H1 (cell line): ENCODE measurements at regions not wholly inside any gene's neighbourhood (a gene's known extent, or its start where the extent isn't known, plus 50 kb on each side); places are given as distances from the start of the nearest gene placed in this dataset.

Experiments
- TF ChIP-seq, protein P1 (sequence below): IDR thresholded peaks from 2 replicates; pipeline ENCODE4 v1.6.1; 2012; ENCODE audit warnings: low read length, inconsistent platforms

DNA sequence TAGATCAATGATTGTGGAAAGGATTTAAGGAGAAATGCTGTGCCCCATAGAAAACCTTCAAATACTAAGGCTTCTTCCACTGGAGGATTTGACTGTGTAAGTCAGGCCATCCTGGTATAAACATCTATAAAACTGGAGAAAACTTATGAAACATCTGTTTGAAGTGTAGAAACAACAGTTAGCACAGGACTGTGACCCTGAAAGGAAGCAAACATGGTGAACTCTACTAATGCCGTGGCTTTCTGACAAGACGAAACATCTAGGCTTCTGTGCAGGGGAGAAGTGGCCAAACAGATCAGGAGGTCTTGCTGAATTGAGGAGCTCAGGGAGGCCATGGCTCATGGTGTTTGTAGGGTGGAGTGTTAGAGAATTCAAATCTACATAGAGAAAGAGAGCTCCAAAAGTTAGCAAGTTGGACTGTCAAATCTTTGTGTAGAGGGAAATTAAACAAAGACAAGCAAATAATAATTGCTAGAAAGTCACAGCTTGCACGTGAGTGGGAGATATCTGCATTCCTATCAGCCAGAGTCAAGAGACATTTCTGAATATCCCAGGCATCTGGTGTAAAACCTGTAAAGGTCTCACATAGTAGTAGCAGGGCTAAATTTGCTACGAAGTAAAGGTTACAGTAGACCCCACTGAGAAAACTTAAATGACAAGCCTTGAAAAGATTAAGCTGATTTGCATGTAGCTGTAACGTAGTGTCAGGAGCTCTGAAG, 566.8 kb upstream of the B3GALT2 start (continued):
- TF ChIP-seq, protein P1, sequence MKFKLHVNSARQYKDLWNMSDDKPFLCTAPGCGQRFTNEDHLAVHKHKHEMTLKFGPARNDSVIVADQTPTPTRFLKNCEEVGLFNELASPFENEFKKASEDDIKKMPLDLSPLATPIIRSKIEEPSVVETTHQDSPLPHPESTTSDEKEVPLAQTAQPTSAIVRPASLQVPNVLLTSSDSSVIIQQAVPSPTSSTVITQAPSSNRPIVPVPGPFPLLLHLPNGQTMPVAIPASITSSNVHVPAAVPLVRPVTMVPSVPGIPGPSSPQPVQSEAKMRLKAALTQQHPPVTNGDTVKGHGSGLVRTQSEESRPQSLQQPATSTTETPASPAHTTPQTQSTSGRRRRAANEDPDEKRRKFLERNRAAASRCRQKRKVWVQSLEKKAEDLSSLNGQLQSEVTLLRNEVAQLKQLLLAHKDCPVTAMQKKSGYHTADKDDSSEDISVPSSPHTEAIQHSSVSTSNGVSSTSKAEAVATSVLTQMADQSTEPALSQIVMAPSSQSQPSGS, result no peak
